H1 (cell line): ENCODE measurements at regions not wholly inside any gene's neighbourhood (a gene's known extent, or its start where the extent isn't known, plus 50 kb on each side); places are given as distances from the start of the nearest gene placed in this dataset.
A peak's percentile ranks its signal among the peaks of the same experiment; 100 is the strongest.

Experiments used
- CTCF ChIA-PET: fragments of 300-600 bp; sonication (Branson Sonifier 250); formaldehyde crosslinking; loops from one replicate; lab custom pipeline; 2021; ENCODE audit not compliant: partially characterized antibody; lab: Charles Lee
- POLR2A ChIA-PET: fragments of 300-600 bp; sonication (Branson Sonifier 250); formaldehyde crosslinking; loops from one replicate; lab custom pipeline; 2021; ENCODE audit warnings: inconsistent platforms; ENCODE audit not compliant: partially characterized antibody; lab: Charles Lee
- DNase-seq, 2 experiments: peaks; one replicate each; pipeline versions ENCODE4 v3.0.0 to v3.0.0-alpha.2; 2010 to 2022; ENCODE audit warnings: low spot score in 2 of 2, low read depth in 1 of 2, mixed read lengths in 1 of 2
- FAIRE-seq: peaks from 2 replicates; lab custom pipeline; 2011; peaks lifted over from hg19 to GRCh38; lab: Jason Lieb, UNC
- H2AFZ ChIP-seq: 2 replicates; pipeline ENCODE4 v1.8.1; 2012; ENCODE audit warnings: low read length, inconsistent platforms
- H2AK5ac ChIP-seq: 2 replicates; pipeline ENCODE4 v1.6.1; 2013; ENCODE audit warnings: low read depth, low read length
- H2BK120ac ChIP-seq: replicated peaks from 2 replicates; pipeline ENCODE3; 2013; ENCODE audit warnings: low read depth, low read length, inconsistent platforms
- H2BK12ac ChIP-seq: 2 replicates; pipeline ENCODE4 v1.6.1; 2013; ENCODE audit warnings: low read depth, low read length
- H2BK15ac ChIP-seq: 2 replicates; pipeline ENCODE4 v1.6.1; 2013; ENCODE audit warnings: low read length
- H2BK20ac ChIP-seq: 2 replicates; pipeline ENCODE4 v1.6.1; 2013; ENCODE audit warnings: low read length
- H2BK5ac ChIP-seq: 2 replicates; pipeline ENCODE4 v1.6.1; 2013; ENCODE audit warnings: low read depth, low read length
- H3K14ac ChIP-seq: 2 replicates; pipeline ENCODE4 v1.6.1; 2013; ENCODE audit warnings: inconsistent platforms; ENCODE audit not compliant: insufficient read length
- H3K18ac ChIP-seq: 2 replicates; pipeline ENCODE4 v1.6.1; 2013; ENCODE audit warnings: low read length; ENCODE audit errors: extremely low read depth
- H3K23ac ChIP-seq: 2 replicates; pipeline ENCODE4 v1.6.1; 2013; ENCODE audit warnings: inconsistent platforms; ENCODE audit not compliant: insufficient read length
- H3K23me2 ChIP-seq: 2 replicates; pipeline ENCODE4 v1.6.1; 2013; ENCODE audit warnings: low read depth, low read length
- H3K27ac ChIP-seq: 2 replicates; pipeline ENCODE4 v1.6.1; 2011; ENCODE audit warnings: low read depth, low read length, inconsistent platforms
- H3K27me3 ChIP-seq, 4 experiments: replicated peaks in 1 of 4; 1 replicate in 1 of 4; 2 replicates in 3 of 4; pipeline versions ENCODE4 v1.6.1 to v1.8.1; 2011 to 2013; ENCODE audit warnings: low read length in 3 of 4, mild to moderate bottlenecking in 3 of 4, inconsistent platforms in 2 of 4, mixed read lengths in 2 of 4, moderate library complexity in 1 of 4; ENCODE audit not compliant: control insufficient read depth in 3 of 4, insufficient read depth in 3 of 4; ENCODE audit errors: extremely low read depth in 1 of 4
- H3K36me3 ChIP-seq, 4 experiments: 2 replicates each; pipeline versions ENCODE4 v1.6.1 to v1.8.1; 2011 to 2013; ENCODE audit warnings: mild to moderate bottlenecking in 4 of 4, low read length in 3 of 4, moderate library complexity in 2 of 4, control low read depth in 1 of 4, inconsistent platforms in 1 of 4; ENCODE audit not compliant: insufficient read depth in 4 of 4, control insufficient read depth in 2 of 4
- H3K4ac ChIP-seq: replicated peaks from 2 replicates; pipeline ENCODE3; 2013; ENCODE audit warnings: low read length, low read depth, mixed read lengths, inconsistent platforms; ENCODE audit not compliant: insufficient read length
- H3K4me1 ChIP-seq, 4 experiments: replicated peaks in 1 of 4; 1 replicate in 1 of 4; 2 replicates in 3 of 4; pipeline versions ENCODE4 v1.6.1 to v1.8.1; 2011 to 2013; ENCODE audit warnings: low read length in 3 of 4, inconsistent platforms in 2 of 4, mixed read lengths in 1 of 4; ENCODE audit not compliant: insufficient read depth in 4 of 4, control insufficient read depth in 3 of 4
- H3K4me2 ChIP-seq, 2 experiments: 2 replicates each; pipeline versions ENCODE4 v1.6.1 to v1.8.1; 2011 to 2013; ENCODE audit warnings: low read depth in 2 of 2, low read length in 2 of 2, control low read depth in 1 of 2, inconsistent platforms in 1 of 2, mild to moderate bottlenecking in 1 of 2; ENCODE audit not compliant: insufficient read depth in 1 of 2
- H3K4me3 ChIP-seq, 4 experiments: fragments of 200-600, 300-600 bp in 1 of 4; sonication (generic), shearing (Covaris generic), sonication (Bioruptor Twin) in 1 of 4; 2 replicates each; pipeline versions ENCODE4 v1.5.1 to v1.8.1; 2011 to 2016; ENCODE audit warnings: low read length in 4 of 4, low read depth in 3 of 4, control low read depth in 2 of 4, inconsistent platforms in 2 of 4, mild to moderate bottlenecking in 2 of 4, mixed read lengths in 1 of 4, moderate library complexity in 1 of 4; ENCODE audit not compliant: insufficient read depth in 2 of 4; ENCODE audit errors: extremely low read depth in 1 of 4
- H3K56ac ChIP-seq: replicated peaks from 2 replicates; pipeline ENCODE3; 2013; ENCODE audit warnings: low read depth, mild to moderate bottlenecking, mixed read lengths, low read length, inconsistent platforms; ENCODE audit not compliant: insufficient read length
- H3K79me1 ChIP-seq: 2 replicates; pipeline ENCODE4 v1.6.1; 2013; ENCODE audit warnings: low read depth, low read length, control low read depth
- H3K79me2 ChIP-seq, 2 experiments: 2 replicates each; pipeline versions ENCODE4 v1.6.1 to v1.8.1; 2012 to 2013; ENCODE audit warnings: low read length in 2 of 2, mild to moderate bottlenecking in 2 of 2, inconsistent platforms in 1 of 2; ENCODE audit not compliant: insufficient read depth in 2 of 2, control insufficient read depth in 1 of 2
- H3K9ac ChIP-seq, 4 experiments: replicated peaks in 1 of 4; 1 replicate in 1 of 4; 2 replicates in 3 of 4; pipeline versions ENCODE4 v1.6.1 to v1.8.1; 2011 to 2013; ENCODE audit warnings: low read depth in 3 of 4, low read length in 3 of 4, control low read depth in 2 of 4, mild to moderate bottlenecking in 2 of 4, moderate library complexity in 2 of 4, inconsistent platforms in 1 of 4; ENCODE audit errors: extremely low read depth in 1 of 4
- H3K9me3 ChIP-seq, 2 experiments: 2 replicates each; pipeline versions ENCODE4 v1.6.1 to v1.8.1; 2012 to 2013; ENCODE audit warnings: mild to moderate bottlenecking in 2 of 2, moderate library complexity in 2 of 2, control low read depth in 1 of 2, inconsistent platforms in 1 of 2, low read depth in 1 of 2, low read length in 1 of 2, mixed read lengths in 1 of 2; ENCODE audit not compliant: insufficient read depth in 2 of 2
- H4K20me1 ChIP-seq, 2 experiments: replicated peaks in 1 of 2; 2 replicates each; pipeline versions ENCODE3 to v1.8.1; 2011 to 2013; ENCODE audit warnings: inconsistent platforms in 2 of 2, low read length in 2 of 2, mild to moderate bottlenecking in 1 of 2; ENCODE audit not compliant: insufficient read depth in 2 of 2, control insufficient read depth in 1 of 2
- H4K5ac ChIP-seq: 2 replicates; pipeline ENCODE4 v1.6.1; 2013; ENCODE audit warnings: low read length, low read depth, mixed read lengths, inconsistent platforms; ENCODE audit not compliant: insufficient read length
- H4K8ac ChIP-seq: 2 replicates; pipeline ENCODE4 v1.8.0; 2013; ENCODE audit warnings: mild to moderate bottlenecking, moderate library complexity, low read length, inconsistent platforms; ENCODE audit not compliant: insufficient read depth; ENCODE audit errors: extremely low read depth
- H4K91ac ChIP-seq: replicated peaks from 2 replicates; pipeline ENCODE3; 2013; ENCODE audit warnings: low read length, mixed read lengths, inconsistent platforms; ENCODE audit not compliant: insufficient read length
- CEBPB ChIP-seq: IDR thresholded peaks from 2 replicates; pipeline ENCODE4 v1.6.1; 2012; ENCODE audit warnings: low read depth, low read length
- POLR2A ChIP-seq, 2 experiments: IDR thresholded peaks; 1 replicate in 1 of 2; 2 replicates in 1 of 2; pipeline ENCODE4 v1.6.1; 2011; ENCODE audit warnings: low read depth in 2 of 2, low read length in 2 of 2, mild to moderate bottlenecking in 2 of 2; ENCODE audit errors: control extremely low read depth in 1 of 2
- SIX5 ChIP-seq: IDR thresholded peaks from 2 replicates; pipeline ENCODE4 v1.6.1; 2011; ENCODE audit warnings: mild to moderate bottlenecking, low read depth, low read length
- SP1 ChIP-seq: IDR thresholded peaks from 2 replicates; pipeline ENCODE4 v1.6.1; 2011; ENCODE audit warnings: low read depth, low read length
- YY1 ChIP-seq: IDR thresholded peaks from 2 replicates; pipeline ENCODE4 v1.6.1; 2011; ENCODE audit warnings: low read depth, mild to moderate bottlenecking, low read length
- WGBS, 2 experiments: shearing (Covaris generic) in 1 of 2; methylation state at CpG; one replicate each; pipeline versions ENCODE4 v1.1.6 to v1.1.7; 2013 to 2015; ENCODE audit warnings: low lambda C conversion rate in 2 of 2, mixed read lengths in 2 of 2, inconsistent platforms in 1 of 2, low coverage in 1 of 2, missing lambda C conversion rate in 1 of 2; ENCODE audit not compliant: insufficient replicate concordance in 2 of 2, insufficient coverage in 1 of 2, insufficient read length in 1 of 2; ENCODE audit errors: extremely low coverage in 1 of 2, missing lambda C conversion rate in 1 of 2; 5-methylcytosine and 5-hydroxymethylcytosine counted together

DNA sequence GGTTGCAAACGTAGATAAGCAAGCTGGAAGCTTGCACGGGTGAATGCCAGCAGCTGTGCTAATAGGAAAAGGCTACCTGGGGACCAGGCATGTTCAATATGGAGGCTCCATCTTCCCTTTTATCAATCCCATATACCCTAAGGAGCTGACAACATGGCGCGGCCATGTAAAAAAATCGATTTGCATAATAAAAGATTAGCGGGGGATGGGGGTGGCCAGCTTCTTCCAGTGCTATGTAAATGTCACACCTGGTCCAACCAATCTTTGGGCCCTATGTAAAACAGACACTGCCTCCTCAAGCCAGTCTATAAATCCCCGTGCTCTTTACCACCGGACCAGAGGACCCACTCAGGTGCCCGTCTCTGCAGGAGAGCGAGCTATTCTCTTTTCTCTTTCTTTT is 128.2 kb downstream of the GPAT3 start:
- DNase-seq = no peak
- Histone ChIP-seq H3K4ac (no peak overlapping the region), H2BK20ac (no peak overlapping the region), H2AK5ac (no peak overlapping the region), H3K79me2 (no peaks in the 10 kb centered on the region), H3K27ac (no peak overlapping the region), H3K4me3 (no peak overlapping the region), H2BK12ac (no peak overlapping the region), H3K4me1 (peaks cover 0 to 5% (median 2%) of the 10 kb centered on the region in 4 experiments; a peak in 3 of 7 replicates), H3K18ac (no peak overlapping the region), H3K79me1 (no peaks in the 10 kb centered on the region)
- 85% methylated on average over 10 of the region's 10 CpGs; no CpG with 5 or more reads in 1 of the 2 experiments for WGBS, 2 experiments
- POLR2A ChIA-PET = no interaction called here
- TF ChIP-seq SIX5 (no peak), YY1 (0 out of 2 replicates have a peak, but pooled peaks have one; percentile 16), SP1 (no peak), CEBPB (no peak), POLR2A (IDR thresholded peaks at IDR 0.05; ENCODE audit: control extremely low read depth in 1 of 2, low read depth in 2 of 2, low read length in 2 of 2) (no peak)
- TF ChIP-seq, all 59 proteins: peak for 1
- no peaks in the 10 kb centered on the region for H3K27me3 ChIP-seq
- H2BK120ac ChIP-seq = no peak overlapping the region
- no peak overlapping the region for H3K23ac ChIP-seq
- H2BK15ac ChIP-seq = no peak overlapping the region
- H4K5ac ChIP-seq = no peak overlapping the region
- no peak overlapping the region for H4K91ac ChIP-seq
- H2BK5ac ChIP-seq = no peak overlapping the region
- no peak for FAIRE-seq
- H3K4me2 ChIP-seq = no peak overlapping the region
- CTCF ChIA-PET = interaction anchor here (1.1 to 2.8 kb wide), 4 partner anchors 9 to 60 kb away, joined by 3 to 9 read pairs (median 7); no protein-coding TSS in a partner anchor
- H3K56ac ChIP-seq = no peak overlapping the region
- no peaks in the 10 kb centered on the region for H4K20me1 ChIP-seq
- H3K9ac ChIP-seq = no peak overlapping the region
- H2AFZ ChIP-seq = no peak overlapping the region
- H3K14ac ChIP-seq = no peak overlapping the region
- H3K9me3 ChIP-seq = no peaks in the 10 kb centered on the region
- H3K36me3 ChIP-seq = no peaks in the 10 kb centered on the region
- H3K23me2 ChIP-seq = no peaks in the 10 kb centered on the region
- H4K8ac ChIP-seq = no peak overlapping the region
